Astrocyte of the cerebellum (primary cell): ENCODE measurements at regions not wholly inside any gene's neighbourhood (a gene's known extent, or its start where the extent isn't known, plus 50 kb on each side); places are given as distances from the start of the nearest gene placed in this dataset.
"Not testable (repeated sequence)": the region's sequence is repeated elsewhere in the genome, so short reads cannot be mapped to it uniquely, and the experiment has no call there.

Experiments used
- DNase-seq: peaks from one replicate; pipeline ENCODE4 v3.0.0-alpha.2; 2011; ENCODE audit warnings: low read depth
- H3K4me3 ChIP-seq: 2 replicates; pipeline ENCODE4 v1.5.1; 2011; ENCODE audit warnings: mild to moderate bottlenecking, low read depth, low read length, moderate library complexity
- in situ Hi-C: cut with HindIII; loops from 2 replicates; pipeline ENCODE4 v1.10.0; 2017; ENCODE audit warnings: low sequenced_read_pairs
- TF ChIP-seq, protein P1 (sequence below): IDR thresholded peaks from 2 replicates; pipeline ENCODE4 v1.5.1; 2012; ENCODE audit warnings: low read length, low read depth, moderate library complexity, mild to moderate bottlenecking; ENCODE audit errors: missing control alignments

DNA sequence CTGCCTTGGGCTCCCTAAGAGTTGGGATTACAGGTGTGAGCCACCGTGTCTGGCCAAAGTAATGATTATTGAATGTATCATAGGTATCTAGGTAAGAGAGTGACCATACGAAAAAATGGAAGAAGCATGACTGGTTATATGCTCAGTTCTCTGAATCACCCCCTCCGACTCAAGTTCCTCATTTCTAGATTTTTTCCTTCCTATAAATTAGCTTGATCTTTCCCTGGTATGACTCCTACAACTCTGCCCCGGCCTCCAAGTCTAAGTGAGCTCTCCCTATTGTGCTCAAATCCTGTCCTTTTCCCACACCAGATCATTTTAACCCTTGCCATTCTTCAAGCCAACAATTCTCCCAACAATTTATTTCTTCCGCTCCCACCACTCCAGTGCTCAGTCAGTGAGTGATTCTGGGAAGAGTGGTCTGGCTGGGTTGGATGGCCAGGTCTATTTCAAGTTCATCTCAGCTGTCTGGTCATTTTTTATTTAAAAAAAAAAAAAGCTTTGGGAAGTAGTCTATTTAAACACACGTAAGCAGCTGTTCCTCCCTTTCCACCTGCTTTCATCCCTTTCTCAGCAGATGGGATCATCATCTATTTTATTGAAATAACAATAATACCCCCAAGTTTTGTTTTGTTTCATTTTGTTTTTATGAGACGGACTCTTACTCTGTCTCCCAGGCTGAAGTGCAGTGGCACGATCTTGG lies 120.2 kb upstream of the HS3ST2 start:
- no peak overlapping the region for H3K4me3 ChIP-seq
- in situ Hi-C loops, result no loop called here
- no peak for DNase-seq
- TF ChIP-seq, protein P1, sequence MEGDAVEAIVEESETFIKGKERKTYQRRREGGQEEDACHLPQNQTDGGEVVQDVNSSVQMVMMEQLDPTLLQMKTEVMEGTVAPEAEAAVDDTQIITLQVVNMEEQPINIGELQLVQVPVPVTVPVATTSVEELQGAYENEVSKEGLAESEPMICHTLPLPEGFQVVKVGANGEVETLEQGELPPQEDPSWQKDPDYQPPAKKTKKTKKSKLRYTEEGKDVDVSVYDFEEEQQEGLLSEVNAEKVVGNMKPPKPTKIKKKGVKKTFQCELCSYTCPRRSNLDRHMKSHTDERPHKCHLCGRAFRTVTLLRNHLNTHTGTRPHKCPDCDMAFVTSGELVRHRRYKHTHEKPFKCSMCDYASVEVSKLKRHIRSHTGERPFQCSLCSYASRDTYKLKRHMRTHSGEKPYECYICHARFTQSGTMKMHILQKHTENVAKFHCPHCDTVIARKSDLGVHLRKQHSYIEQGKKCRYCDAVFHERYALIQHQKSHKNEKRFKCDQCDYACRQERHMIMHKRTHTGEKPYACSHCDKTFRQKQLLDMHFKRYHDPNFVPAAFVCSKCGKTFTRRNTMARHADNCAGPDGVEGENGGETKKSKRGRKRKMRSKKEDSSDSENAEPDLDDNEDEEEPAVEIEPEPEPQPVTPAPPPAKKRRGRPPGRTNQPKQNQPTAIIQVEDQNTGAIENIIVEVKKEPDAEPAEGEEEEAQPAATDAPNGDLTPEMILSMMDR, result no peak

DNA sequence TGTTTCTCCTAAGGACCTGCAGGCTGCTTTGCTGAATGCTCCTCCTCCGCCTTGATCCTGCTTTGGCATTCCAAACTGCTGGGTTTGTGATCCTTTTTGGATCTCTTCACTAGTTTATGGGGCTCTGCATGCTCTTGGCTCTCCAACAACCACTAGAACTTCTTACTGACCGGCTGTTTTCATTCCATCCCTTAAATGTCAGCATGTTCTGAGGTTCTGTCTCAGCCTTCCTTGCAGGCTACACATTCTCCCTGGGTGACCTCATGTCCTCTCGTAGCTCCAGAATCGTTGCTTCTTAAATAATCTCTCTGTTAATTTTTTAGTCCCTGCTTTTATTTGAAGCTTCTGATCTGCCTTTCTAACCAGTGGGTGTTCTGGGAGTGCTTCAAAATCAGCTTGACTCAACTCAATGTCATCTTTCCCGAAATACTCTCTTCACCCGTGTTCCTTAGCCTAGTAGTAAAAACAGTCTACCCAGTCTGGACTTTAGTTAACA lies 119.0 kb upstream of the HS3ST2 start:
- H3K4me3 ChIP-seq, result no peak overlapping the region
- TF ChIP-seq, protein P1, result no peak
- in situ Hi-C loops, result loop anchor here (5.0 kb wide), 1 partner anchor 33 kb away; no protein-coding TSS in a partner anchor
- DNase-seq, result peak; percentile 12

DNA sequence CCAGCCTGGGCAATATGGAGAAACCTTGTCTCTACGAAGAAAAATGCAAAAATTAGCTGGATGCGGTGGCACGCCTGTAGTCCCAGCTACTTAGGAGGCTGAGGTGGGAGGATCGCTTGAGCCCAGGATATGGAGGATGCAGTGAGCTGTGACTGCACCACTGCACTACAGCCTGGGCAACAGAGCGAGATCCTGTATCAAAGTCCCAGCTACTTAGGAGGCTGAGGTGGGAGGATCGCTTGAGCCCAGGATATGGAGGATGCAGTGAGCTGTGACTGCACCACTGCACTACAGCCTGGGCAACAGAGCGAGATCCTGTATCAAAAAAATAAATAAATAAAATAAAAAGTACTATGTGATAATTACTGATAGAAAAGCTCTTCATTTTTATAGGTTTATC lies 118.2 kb upstream of the HS3ST2 start:
- not testable (repeated sequence) for H3K4me3 ChIP-seq, DNase-seq
- in situ Hi-C loops, result loop anchor here (5.0 kb wide), 1 partner anchor 33 kb away; no protein-coding TSS in a partner anchor

DNA sequence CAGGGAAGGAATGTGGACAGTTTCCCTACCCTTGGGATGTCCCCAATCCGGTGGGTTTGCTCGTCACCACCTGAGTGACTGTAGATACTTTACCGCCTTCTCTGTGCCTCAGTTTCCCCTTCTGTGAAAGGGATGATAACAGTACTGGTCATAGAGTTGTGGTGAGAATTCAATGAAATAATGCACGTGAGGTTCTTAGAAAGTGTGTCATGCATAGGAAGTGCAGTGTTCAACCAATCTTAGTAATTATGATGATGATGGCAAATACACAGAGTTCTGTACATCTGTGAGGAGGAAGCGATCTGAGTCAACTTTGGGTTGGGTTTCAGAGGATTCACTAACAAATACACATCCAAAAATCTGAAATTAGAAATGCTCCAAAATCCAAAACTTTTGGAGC lies 114.6 kb upstream of the HS3ST2 start:
- in situ Hi-C loops, result loop anchor here (5.0 kb wide), 1 partner anchor 37 kb away; no protein-coding TSS in a partner anchor
- no peak overlapping the region for H3K4me3 ChIP-seq
- TF ChIP-seq, protein P1, result no peak
- DNase-seq, result no peak

DNA sequence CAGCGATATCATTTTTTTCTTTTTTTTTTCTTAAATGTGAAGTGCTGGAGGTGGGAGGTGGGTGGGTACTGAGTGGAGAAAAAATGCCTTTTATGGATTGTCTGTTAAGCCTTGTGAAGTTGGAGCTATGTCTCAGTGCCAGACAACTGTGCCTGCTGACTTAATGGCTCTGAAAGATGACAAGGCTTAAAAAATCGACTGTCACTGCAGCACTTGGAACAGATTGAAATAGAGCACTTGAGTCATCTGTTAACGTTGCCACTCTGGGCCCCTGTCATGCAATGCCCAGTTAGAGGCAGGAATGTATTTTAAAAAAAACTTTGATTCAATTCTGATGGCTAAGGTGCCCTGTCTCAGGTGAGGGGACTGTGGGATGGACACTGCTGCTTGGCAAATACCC lies 108.2 kb upstream of the HS3ST2 start:
- TF ChIP-seq, protein P1, result no peak
- in situ Hi-C loops, result no loop called here
- no peak for DNase-seq
- no peak overlapping the region for H3K4me3 ChIP-seq

DNA sequence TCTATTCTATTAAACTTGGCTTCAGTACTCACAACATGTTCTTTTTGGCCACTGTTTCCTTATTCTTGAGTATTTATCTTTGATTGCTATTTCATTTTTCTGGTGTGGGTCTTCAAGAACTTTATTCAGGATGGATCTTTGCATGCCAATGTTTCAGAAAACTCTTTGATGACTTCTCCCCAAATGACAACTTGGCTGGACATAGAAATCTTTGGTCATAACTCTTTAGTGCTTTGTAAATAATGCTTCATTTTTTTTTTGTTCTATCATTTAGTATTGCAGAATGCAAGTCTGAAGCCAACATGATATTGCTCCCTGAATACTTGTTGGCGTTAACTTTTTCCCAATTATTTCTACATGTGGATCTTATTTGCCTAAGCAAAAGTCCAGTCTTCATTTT lies 103.6 kb upstream of the HS3ST2 start:
- no peak overlapping the region for H3K4me3 ChIP-seq
- no peak for DNase-seq
- TF ChIP-seq, protein P1, result no peak
- in situ Hi-C loops, result no loop called here

DNA sequence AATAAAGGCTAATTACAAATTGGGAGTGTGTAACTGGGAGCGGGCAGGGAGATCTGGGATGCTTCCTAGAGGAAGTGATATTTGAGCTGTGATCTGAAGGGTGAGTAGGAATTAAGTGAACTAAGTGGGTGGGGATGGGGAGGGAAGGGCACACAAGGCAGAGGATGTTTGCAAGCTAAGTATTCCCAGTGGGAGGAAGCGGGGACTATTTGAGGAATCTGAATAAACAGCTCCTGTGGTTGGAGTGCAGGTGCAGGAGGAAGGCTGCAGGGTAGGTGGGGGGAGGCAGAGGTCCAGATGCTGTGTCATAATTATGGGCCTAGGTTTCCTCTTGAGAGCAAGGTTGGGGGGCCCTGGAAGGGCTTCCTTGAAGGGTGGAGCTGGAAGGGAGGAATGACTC lies 102.1 kb upstream of the HS3ST2 start:
- in situ Hi-C loops, result no loop called here
- TF ChIP-seq, protein P1, result no peak
- DNase-seq, result no peak
- H3K4me3 ChIP-seq, result no peak overlapping the region
